ENCODE measurements at regions not wholly inside any gene's neighbourhood (a gene's known extent, or its start where the extent isn't known, plus 50 kb on each side); places are given as distances from the start of the nearest gene placed in this dataset.
"Not testable (repeated sequence)": the region's sequence is repeated elsewhere in the genome, so short reads cannot be mapped to it uniquely, and the experiment has no call there.

DNA sequence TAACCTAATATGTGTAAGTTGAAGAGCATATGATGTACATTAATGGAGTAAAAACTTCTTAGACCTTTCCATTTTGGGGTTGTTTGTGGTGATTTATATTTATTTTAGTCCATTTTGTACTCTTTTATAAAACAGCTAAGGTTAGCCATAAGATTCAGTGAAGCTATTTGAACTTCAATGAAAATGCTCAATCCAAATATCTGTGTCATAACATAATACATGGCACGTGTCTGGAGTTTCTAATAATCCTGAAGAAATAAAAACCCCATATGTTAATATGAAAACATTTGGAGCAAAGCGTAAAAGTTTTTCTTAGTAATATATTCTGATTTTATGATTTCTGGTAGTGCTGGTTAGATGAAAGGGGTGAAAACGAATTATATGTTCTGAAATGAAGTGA is 1729.7 kb downstream of the PCDH9 start:
- no peak for DNase-seq (ENCODE audit: low spot score)

DNA sequence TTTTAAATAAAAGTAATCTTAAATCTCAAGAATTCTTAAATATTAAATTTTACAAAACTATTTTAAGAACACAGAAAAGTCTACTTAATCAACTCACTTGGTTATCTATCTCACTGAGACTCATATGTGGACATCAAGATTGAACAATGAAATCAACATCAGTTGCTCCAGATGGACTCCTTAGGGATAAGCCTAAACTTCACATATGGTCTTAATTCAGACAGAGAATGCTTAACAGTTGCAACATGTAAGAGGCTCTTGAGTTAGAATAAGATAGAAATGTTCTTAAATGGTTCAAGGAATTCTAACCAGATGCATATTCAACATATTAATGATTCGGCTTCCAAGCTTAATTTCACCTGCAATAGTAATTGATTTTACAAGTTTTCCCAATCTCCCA is 1730.9 kb downstream of the PCDH9 start:
- DNase-seq (ENCODE audit: low spot score): no peak

DNA sequence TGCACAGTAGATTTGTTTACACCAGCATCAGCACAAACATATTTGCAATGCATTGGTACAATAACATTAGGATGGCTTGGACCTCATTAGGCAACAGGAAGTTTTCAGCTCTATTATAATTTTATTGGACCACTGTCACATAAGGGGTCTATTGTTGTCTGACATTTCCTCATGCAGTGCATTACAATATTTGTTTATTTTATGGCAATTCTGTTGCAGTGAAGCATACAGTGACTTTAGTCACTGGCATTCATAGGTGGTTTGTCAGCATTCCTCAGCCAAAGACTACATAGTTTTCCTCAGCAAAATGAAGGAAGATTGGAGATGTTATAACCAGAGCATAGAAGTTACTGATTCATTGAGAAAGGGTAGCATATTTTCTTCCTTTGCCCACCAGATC is 1732.9 kb downstream of the PCDH9 start:
- DNase-seq (ENCODE audit: low spot score): no peak

DNA sequence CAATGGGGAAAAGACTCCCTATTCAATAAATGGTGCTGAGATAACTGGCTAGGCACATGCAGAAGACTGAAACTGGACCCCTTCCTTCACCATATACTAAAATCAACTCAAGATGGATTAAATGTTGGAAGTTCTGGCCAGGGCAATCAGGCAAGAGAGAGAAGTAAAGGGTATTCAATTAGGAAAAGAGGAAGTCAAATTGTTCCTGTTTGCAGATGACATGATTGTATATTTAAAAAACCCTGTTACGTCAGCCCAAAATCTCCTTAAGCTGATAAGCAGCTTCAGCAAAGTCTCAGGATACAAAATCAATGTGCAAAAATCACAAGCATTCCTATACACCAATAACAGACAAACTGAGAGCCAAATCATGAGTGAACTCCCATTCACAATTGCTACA is 1739.4 kb downstream of the PCDH9 start:
- DNase-seq (ENCODE audit: low spot score): not testable (repeated sequence)

DNA sequence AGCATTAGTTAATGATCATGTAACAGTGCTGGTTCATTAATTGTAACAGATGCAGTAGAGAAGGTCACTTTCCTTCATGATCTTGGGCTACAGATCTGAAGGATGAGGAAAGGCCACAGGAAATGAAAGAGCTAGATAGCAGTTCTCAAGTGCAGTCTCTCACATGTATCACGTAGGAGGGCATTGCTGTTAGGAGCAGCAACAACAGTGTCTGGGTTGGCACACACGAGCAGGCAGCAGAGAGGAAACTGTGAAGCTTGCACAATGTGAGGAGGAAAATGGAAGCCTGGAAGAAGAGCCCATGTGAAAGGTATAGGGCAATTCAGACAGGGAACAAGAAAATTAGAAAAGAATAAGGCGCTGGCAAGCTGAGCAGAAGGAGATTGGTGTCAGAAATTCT is 1741.5 kb downstream of the PCDH9 start:
- no peak for DNase-seq (ENCODE audit: low spot score)

DNA sequence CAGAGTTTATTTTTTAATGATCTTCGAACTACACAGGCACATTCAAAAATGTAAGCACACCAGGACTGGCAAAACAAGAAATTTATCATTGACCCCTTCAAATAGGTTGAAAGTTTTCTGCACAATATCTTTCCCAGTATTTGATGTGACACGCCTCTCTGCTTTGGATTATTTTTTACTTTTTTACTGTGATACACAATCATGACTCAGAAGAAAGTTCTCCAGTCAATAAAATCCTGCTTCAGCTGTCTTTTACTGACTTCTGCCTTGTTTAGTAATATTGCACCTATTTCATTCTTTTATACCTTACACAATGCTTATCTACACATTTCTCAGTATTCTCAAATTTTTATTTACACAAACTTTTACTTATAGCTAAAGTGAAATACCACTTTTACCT is 1750.4 kb downstream of the PCDH9 start:
- no peak for DNase-seq (ENCODE audit: low spot score)

DNA sequence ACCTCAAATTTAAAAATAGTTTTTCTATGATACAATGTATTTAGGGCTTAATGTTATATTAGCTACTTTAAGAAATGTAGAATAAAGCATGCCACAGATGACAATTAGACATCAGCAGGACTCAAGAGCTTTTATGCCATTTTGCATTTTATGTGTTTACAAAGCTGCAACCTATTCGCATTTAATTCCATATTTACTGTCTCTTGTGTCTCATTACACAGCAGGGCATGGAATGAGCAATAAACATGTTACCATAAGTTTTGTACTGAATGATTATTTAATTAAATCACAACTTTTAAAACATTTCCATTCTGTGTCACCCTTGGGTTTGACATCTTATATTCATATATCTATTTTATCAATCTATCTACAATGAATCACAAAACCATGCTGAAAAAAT is 1756.9 kb downstream of the PCDH9 start:
- no peak for DNase-seq (ENCODE audit: low spot score)

DNA sequence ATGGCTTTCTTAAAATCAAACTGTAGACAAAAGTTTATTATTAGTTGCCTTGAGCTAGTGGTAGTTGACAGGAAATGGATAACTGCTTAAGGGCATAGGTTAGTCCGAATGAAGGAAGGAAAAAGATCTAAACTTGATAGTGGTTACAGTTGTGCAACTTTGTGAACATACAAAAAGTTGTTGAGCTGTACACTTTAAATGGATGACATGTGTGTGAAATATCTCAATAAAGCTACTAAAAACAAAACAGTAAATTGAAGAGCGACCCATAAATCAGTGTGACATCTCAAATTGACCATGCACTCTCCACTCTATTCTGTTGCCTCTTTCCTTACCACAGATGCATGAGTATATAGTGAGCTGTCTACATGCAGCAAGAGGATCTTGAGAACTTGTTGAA is 1757.8 kb downstream of the PCDH9 start:
- DNase-seq (ENCODE audit: low spot score): no peak

DNA sequence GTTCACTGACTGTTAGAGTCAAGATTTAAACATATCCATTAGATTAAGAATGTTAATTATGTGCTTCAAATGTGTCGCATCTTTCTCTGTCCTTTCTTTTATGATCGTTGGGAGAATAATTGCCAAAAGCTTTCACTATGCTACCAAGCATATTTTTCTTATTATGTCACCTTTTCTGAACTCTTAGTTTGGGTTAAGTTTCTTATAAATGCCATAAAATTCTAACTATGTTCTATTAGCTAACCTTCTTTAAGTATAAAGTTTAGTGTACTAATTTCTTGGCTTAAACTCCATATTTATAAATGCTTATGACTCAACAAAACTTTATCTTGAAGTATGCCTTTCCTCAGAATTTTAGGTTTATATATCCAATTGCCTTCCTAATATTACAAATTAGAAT is 1759.4 kb downstream of the PCDH9 start:
- no peak for DNase-seq (ENCODE audit: low spot score)

DNA sequence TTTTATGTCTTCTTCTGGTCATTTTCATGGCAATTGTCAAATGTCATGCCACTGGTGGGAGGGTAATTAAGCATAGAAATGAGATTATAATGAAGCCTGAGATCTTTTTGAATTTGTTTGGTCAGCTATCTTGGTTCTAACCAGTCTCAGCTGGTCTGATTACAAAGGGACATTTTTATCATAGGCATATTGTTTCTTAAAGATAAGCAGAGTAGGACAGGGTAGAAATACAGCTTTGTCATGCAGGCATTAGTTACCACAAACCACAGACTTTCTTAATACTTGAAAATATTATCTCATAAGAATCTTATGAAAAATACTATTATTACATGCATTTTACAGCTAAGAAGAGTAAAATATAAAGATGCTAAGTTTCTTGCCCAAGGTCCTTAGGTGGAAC is 1761.5 kb downstream of the PCDH9 start:
- DNase-seq (ENCODE audit: low spot score): no peak

DNA sequence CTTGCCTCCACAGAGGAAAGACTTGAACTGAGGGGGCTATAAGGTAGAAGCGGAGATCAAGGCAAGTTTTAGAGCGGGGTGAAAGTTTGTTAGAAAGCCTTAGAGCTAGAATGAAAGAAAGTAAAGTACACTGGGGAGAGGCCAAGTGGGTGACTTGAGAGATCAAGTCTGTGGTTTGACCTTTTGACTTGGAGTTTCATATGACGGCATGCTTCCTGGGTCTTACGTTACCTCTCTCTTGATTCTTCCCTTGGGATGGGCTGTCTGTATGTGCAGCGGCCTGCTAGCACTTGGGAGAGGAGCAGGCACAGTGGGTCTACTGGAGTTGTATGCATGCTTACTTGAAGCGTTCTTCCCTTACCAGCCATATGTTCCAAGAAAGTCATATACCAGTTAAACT is 1768.5 kb downstream of the PCDH9 start:
- DNase-seq (ENCODE audit: low spot score): no peak

DNA sequence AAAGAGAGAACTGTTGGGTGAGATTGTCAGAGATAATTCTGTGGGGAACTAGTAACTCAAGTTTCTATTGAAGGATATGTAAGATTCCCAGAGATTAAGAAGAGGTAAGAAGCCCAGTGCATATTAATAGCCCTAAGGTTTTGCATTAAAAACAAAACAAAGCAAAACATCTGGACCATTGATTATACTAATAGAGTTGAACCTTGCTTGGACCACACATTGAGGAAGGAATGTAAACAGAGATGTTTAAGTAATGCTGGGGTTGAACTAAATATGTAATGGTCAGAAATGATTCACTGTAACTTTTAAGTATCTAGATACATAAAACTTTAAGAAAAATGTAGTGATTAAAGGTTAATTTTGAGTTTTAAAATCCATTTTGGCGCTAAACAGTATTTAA is 1770.0 kb downstream of the PCDH9 start:
- DNase-seq (ENCODE audit: low spot score): no peak

DNA sequence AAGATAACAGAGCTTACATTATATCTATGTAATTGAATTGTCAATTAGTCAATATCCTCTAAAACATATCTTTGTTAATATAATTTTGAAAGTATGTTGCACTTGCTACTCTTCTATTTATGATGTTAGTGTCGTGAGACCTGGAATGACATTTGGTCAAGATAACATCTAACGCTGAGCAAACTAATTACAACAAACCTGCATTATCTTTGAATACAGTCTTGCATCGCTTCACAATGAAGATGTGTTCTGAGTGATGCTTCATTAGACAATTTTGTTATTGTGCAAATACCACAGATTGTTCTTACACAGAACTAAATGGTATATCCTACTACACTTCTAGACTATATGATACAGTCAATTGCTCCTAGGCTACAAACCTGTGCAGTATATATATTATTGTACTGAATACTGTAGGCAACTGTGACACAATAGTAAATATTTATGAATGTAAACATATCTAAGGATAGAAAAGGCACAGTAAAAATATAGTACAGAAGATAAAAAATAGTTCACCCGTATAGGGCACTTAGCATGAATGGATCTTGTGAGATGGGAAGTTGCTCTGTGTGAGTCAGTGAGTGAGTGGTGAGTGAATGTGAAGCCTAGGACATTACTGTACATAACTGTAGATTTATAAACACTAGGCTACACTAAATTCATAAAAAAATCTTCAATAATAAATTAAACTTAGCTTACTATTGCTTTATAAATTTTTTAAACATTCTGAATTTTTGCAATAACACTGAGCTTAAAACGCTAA is 1773.8 kb downstream of the PCDH9 start:
- DNase-seq (ENCODE audit: low spot score): no peak

DNA sequence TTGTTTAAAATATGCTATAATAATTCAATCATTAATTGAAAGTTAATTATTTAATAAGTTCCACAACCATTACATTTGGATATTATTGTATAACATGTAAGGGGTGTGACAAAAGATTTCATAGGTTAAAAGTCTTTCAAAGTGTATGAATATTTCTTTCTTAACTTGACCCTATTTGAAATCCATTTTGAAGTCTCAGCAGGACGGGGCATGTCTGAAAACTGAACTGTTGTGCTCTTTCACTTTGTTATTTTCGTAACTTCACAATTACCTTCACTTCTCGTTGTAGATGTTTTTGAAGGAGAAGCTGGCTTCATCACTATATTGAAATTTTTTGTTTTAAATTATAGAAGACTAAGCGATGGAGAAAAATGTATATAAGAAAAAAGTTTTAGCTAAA is 1775.7 kb downstream of the PCDH9 start:
- DNase-seq (ENCODE audit: low spot score): no peak

DNA sequence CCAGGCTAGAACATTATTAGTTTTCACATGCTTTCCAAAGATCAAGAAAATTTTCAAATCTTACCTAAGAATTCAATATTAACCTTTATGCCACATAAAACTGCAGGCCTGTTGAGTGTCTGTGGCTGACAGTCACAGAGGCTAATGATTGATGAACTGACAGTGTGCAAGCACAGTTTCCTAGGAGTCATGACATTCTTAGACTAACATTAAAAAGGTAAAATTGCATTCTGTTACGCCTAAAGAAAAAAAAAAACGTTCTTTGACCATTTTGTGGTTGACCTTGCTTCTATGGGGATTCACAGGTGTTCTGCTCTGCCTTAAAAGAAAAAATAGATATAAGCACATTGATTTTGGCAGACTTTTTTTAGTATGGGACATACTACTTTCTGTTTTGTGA is 1776.2 kb downstream of the PCDH9 start:
- DNase-seq (ENCODE audit: low spot score): no peak

DNA sequence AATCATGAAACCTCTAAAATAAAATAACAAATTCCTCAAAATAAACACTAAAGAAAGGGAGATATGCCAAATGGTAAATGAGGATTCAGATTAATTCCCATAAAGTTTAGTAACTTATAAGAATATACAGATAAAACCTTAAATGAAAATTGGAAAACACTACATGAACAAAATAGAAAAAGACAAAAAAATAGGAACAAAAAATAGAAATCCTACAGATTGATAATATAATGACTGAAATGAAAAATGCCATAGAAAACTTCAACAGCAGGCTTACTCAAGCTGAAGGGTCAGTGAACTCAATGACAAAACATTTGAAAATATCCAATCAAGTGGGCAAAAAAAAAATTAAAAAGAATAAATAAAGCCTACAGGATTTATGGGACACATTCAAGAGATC is 1784.8 kb downstream of the PCDH9 start:
- DNase-seq (ENCODE audit: low spot score): no peak

DNA sequence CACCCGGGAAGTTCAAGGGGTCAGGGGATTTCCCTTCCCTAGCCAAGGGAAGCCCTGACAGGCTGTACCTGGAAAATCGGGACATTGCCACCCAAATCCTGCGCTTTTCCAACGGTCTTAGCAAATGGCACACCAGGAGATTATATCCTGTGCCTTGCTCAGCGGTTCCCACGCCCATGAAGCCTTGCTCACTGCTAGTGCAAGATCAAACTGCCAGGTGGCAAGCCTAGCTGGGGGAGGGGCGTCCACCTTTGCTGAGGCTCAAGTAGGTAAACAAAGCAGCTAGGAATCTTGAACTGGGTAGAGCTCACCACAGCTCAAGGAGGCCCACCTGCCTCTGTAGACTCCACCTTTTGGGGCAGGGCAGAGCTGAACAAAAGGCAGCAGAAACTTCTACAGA is 1794.5 kb downstream of the PCDH9 start:
- DNase-seq (ENCODE audit: low spot score): no peak

DNA sequence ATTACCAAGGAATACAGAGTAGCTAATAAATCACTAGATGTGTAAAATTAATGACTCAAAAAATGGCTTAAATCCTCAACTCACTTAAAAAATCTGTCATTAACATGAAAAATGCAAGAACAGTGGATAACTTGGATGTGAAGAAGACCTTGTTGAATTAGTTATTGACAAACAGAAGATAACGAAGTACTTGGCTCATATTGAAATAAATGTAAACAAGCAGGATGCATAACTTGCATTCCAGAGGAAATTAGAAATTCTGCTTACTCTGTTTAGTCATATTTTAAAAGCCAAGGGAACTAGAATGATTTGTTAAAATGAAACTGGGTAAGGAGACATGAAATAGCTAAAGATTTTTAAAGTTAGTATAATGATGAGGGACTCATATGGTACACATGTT is 1812.2 kb downstream of the PCDH9 start:
- DNase-seq (ENCODE audit: low spot score): no peak

DNA sequence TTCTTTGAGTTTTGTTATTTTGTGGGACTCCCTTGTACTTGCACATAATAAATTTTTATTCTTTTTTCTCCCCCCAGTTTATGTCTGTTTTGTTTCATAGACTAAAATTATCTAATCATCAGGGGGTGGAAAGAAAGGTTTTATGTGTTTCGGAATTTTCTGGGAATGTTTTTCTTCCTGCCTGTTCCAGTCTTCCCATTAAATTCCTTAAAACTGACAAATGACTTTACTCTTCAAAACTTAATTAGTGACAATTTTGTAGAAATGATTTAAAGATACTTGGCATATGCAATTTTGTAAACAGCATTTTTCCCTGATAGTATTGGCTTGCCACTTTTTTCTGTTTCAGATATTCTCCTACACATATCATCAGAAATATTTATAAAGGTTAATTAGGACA is 1813.4 kb downstream of the PCDH9 start:
- no peak for DNase-seq (ENCODE audit: low spot score)

DNA sequence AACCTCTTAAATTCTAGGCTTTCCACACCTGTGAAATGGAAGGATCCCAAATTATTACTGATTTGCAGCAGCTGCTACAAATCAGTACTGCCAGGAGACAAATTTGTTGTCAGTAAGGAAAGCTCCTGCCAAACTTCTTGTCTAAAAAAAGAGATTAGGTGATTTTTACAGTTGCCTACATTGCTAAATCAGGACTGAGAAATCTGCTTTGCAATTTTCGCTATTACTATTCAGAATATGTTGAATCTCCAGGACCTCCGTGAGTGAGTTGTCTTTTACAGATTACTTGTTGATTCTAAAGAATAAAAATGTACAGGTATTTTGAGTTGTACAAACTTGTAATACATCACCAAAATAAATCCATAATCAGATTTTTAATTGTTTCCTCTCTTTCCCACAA is 1815.9 kb downstream of the PCDH9 start:
- no peak for DNase-seq (ENCODE audit: low spot score)

DNA sequence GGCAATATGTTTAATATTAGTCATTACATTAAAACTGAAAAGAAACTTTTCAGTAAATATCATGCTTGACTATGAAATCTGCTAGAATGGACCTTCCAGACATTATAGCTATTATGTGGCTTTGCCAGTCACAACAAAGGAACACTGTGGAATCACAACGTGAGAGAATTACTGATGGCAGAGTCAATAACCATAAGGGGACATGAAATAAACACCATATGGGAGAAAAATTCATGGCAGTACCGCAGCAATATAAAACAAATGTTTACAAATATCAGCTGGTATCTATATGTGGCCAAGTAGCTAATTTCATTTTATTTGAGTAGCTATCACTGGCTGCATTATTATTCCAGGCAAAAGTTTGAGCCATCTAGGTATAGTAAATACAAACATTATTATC is 1818.6 kb downstream of the PCDH9 start:
- DNase-seq (ENCODE audit: low spot score): no peak

DNA sequence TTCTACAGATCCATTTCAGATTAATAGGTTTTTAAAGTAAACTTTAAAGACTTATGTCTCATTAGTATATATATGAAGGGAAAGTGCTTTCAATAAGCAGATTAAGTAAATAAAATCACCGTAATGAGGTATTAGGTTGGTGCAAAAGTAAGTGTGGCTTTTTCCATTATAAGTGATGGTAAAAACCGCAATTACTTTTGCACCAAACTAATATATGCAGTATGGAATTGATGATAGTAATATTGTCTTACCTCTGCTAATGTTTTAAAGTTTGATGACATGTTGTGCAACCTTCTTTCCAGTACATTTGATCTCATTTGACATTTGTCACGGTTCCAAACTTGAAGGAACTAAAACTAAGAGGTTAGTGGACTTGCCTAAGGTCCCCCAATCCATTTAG is 1819.3 kb downstream of the PCDH9 start:
- DNase-seq (ENCODE audit: low spot score): no peak

DNA sequence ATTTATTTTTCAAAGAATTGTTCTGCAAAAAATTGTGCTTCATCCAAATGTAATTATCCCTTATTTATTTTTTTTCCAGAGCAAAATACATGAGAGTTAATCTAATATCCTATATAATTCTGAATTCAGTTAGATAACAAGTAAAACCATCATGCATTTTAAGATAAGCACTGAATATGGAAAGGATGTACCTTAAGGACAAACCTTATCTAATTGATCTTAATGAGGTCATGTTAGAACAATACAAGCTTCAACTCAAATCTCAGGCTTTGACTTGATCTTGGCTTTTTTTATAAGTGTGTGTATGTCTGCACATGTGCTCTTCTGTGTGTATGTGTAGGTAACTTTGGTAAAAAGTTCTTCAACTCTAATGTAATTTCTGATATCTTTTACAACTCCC is 1828.8 kb downstream of the PCDH9 start:
- DNase-seq (ENCODE audit: low spot score): no peak

DNA sequence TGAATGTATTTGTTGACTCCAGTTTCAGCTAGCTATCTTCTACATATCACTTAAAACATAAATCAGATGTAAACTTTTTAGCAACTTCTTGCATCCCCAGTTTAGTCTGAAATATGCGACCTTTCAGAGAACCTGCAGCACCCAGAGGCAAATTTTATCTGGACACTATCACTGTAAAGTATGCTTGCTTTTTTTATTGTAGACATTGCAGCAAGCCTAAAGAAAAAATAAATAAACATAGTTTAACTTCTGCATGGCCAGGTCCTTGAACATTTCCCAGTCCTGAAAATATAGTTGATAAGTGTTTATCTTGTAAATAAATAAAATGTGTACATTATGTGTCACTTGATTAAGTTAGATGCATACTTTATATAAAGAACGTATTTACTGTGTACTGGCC is 1829.4 kb downstream of the PCDH9 start:
- no peak for DNase-seq (ENCODE audit: low spot score)
